ENCODE measurements at regions not wholly inside any gene's neighbourhood (a gene's known extent, or its start where the extent isn't known, plus 50 kb on each side); places are given as distances from the start of the nearest gene placed in this dataset.
A peak's percentile ranks its signal among the peaks of the same experiment; 100 is the strongest.
"Not testable (repeated sequence)": the region's sequence is repeated elsewhere in the genome, so short reads cannot be mapped to it uniquely, and the experiment has no call there.

- DNase-seq (ENCODE audit: low spot score): no peak
Measured at GRCh38 chr10:3261921-3262320, 89.3 kb upstream of the PITRM1 start.

DNA sequence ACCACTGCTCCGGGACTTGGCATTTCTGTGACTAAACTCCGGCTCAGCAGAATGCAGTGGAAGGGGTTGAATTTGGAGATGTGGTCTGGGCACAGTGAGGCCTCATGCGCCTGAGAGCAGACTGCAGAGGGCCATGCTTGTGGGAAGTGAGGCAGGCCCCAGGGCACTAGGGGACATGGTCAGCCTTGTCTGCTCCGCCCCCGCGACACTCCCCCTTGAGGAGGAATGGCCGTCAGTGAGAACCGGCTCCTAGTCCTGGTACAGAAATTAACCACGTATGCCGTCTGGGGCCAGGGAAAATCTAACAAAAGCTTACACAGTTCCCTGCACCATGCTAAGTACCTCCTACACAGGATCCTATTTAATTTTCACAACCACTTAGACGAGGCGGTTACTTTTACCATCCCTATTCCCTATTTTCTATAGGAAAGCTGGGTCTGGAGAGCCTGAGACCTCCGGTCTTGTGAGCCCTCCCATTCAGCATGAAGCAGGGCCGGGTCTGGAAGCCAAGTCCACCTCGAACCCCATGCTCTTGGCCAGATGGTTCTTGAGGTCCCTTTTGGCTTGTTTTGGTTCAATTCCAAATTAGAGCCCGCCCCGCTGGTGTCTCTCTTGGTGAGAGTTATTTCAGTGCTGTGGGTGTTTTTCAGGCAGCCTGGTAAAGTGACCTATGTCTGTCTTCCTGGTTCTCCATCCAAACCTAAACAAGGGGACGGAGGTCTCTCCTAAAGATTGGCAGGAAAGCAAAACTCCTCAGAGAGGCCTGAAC lies 87.7 kb upstream of the PITRM1 start:
- DNase-seq (ENCODE audit: low spot score): no peak

DNA sequence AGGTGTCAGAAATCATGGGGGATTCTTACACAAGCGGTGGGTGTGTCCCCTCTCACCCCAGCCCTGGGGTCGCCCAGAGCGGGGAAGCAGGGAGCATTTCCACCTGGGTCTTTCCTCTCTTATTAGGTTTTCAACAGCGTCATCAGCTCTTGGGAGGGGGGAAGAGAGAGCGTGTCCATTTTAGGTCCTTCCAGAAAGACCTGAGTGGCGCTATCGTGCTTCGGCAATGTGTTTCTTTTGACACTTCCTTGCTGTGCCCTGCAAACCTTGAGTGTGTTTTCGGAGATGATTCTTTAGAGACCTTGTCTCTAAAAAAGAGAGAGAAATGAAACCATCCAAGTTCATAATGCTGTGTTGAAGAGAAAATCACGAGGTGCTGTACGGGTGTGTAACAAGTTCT lies 86.9 kb upstream of the PITRM1 start:
- no peak for DNase-seq (ENCODE audit: low spot score)

GRCh38 chr10:3258394-3258793 lies 85.8 kb upstream of the PITRM1 start:
- DNase-seq (ENCODE audit: low spot score): no peak

DNA sequence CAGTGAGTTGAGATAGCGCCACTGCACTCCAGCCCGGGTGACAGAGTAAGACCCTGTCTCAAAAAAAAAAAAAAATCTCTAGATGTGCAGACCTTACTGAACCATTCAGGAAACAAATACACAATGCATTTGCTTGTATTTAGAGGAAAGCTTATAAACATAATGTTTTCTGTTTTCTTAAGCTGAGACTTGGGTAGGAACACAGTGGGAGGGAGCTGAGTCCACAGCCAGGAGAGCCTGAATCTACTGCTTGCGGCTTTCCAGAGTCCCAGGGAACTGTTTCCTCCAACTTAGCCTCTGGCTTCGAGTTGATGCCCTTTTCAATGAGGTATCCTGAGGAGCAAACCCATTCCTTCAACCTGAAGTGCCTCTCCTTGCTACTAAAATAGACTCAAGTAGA lies 83.0 kb upstream of the PITRM1 start:
- DNase-seq (ENCODE audit: low spot score): no peak

DNA sequence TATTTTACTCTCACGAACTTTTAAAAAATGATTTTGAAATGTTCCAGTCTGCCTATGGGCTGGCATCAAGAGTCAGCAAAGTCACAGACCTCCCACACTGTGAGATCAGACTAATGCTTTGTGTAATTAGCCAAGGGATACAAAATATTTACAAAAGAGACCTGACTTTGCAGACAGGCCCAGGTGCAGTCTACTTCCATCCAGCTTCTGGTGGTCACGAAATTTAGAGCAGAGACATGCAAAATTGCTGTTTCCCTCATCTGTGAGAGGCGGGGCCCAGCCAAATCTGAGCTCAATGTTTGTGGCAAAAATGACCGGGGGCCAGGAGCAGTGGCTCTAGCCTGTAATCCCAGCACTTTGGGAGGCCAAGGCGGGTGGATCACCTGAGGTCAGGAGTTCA lies 82.5 kb upstream of the PITRM1 start:
- no peak for DNase-seq (ENCODE audit: low spot score)

GRCh38 chr10:3253974-3254373 lies 81.4 kb upstream of the PITRM1 start:
- DNase-seq (ENCODE audit: low spot score): not testable (repeated sequence)

DNA sequence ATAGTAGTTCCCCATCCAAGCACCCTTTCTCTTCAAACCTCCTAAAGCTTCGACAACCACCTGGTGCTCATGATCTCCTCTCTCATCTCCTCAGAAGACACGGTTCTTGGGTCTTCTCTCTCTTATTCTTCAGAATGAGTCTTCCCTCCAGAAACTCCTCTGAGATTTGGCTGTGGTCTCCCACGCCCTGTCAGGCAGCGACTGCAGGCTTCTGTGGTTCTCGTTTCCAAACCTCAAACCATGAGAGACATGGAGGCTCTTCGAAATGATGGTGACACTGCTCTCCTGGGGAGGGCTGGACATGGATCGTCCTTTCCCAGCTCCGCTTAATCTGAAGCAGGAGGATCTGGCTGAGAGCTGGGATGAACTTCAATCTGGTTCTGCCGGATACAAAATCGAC lies 78.6 kb upstream of the PITRM1 start:
- DNase-seq (ENCODE audit: low spot score): no peak

- no peak for DNase-seq (ENCODE audit: low spot score)
Measured at GRCh38 chr10:3249307-3249889, 76.8 kb upstream of the PITRM1 start.

DNA sequence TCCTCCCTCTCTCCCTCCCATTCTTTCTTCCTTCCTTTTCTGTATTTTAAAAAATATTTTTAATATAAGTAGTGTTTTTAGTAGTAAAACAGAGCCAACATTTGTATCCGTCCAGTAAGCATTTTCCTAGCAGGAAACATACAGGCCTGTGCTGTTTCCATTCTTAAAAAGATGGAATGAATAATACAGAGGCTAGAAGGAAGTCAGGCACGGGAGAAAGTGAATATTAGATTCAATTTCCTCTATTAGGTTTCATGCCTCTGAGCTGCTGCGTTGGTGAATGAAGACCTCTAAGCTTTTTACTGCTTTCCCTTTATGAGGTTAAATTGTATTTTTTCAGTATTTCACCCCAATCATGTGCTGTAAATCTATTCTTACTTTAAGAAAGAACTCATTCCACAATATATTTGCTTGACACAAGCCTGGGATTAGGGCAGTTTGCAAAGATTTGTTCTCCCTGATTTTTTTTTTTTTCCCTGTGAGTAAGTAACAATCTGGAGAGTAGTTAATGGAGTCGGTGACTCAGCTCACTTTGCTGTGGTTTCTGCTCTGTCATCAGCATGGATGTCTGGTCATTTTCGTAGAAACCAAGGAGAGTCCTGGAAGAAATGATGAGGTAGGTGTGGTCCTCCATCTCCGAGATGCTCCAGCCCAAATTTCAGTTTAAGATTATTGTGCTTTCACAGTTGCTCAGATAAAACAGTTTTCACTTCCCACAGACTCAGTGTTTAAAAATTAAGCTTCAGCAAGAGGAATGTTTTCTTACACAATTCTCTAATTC lies 76.1 kb upstream of the PITRM1 start:
- DNase-seq (ENCODE audit: low spot score): peak; percentile 17

DNA sequence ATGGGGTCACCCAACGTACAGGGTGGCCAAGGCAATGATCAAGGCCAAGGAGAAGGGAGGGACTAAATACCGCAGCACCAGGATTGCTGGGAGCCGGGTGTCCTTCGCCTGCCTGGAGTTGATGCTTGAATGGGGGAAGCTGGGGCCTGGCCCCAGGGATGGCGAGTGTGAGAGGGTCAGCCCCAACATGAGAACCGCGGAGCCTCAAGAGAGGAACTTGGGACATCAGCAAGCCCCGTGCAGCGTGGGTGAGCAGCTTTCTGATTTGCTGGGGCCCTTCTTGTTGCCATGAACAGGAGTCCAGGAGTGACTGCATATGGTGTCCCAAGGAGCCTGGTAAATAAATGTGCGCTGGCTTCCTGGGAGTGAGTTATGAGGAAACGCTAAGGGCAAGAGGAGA lies 72.8 kb upstream of the PITRM1 start:
- DNase-seq (ENCODE audit: low spot score): no peak

- no peak for DNase-seq (ENCODE audit: low spot score)
Measured at GRCh38 chr10:3241967-3242650, 69.5 kb upstream of the PITRM1 start.

DNA sequence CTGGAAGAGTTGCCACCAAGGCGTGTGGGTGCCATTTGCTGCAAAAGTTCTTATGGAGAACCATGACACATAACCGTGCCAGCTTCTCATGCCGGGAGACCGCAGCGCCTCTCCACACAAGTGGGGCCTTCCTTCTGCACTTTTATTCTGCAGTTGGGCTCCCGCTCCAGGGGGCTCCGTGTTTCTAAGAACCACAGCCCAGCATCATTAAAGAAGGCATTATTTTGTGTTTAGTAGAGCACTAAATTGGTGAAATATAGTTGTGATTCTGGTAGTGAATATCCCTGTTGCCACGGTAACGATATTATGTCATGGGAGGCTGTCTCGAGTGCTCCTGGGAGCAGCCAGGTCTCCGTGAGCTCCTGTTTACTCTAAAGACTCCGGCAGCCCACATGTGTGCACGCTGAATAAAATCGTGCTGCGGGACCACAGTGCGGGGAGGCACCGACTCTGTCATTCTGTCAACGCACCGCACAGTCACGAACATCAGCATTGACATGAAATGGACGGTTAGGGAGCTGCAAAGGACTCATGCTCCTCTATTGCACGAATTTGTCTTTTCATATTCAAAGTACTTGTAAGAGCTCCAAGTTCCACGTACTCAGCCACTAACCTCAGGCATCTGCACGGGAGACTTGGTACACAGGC lies 68.8 kb upstream of the PITRM1 start:
- no peak for DNase-seq (ENCODE audit: low spot score)

GRCh38 chr10:3239920-3240894 lies 67.6 kb upstream of the PITRM1 start:
- no peak for DNase-seq (ENCODE audit: low spot score)

GRCh38 chr10:3239066-3239919 lies 66.7 kb upstream of the PITRM1 start:
- peak; percentile 37 for DNase-seq (ENCODE audit: low spot score)

DNA sequence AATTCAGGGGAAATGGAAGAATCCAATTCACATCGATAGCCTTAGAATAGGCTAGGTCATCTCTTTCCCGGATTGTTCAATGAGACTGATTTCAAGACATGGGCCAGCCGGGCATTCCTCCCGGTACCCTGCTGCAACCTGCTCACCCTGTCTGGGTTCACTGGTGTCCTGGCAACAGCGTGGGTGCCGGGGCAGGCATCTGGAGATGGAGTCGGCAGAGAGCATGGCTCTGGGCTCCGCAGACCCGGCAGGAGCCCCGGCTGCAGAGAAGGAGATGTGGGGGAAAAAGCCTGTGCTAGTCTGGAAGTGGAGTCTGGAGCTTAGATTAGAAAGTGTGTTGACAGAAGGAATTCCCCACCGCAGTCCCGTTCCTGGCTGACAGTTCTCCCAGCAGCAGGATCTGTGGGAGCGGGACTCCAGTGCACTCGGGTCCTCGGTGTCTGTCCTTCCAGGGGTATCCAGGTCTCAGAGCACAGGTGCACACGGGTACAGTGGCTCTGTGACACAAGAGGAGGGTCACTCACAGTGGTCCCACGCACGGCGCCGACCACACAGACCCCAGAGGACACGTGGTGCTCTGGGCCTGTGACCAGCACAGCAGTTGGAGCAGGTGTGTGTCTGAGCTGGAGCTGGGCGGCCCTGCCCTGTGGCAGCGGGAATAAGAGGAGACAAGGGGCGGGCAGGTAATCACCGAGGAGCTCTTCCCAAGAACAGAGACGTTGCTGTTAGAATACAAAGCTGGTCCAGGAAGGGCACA lies 65.7 kb upstream of the PITRM1 start:
- DNase-seq (ENCODE audit: low spot score): no peak

DNA sequence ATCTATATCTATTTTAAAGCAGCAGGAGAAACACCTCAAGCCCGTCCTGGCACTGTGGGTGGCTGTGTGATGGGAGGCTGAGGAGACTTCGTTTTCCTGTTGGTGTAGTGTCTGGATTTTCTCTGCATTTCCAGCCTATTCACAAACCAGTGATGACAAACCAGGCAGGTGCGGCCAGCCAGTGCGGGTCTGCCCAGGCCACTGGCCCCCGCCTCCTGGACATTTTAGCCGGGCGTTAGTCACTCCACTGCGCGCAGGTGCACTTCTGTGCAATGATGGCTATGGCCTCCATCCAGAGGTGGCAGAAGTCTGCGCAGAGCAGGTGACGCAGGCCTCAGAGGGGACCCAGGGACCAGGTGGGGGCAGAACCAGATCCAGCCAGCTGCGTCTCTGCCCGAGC lies 64.9 kb upstream of the PITRM1 start:
- no peak for DNase-seq (ENCODE audit: low spot score)

DNA sequence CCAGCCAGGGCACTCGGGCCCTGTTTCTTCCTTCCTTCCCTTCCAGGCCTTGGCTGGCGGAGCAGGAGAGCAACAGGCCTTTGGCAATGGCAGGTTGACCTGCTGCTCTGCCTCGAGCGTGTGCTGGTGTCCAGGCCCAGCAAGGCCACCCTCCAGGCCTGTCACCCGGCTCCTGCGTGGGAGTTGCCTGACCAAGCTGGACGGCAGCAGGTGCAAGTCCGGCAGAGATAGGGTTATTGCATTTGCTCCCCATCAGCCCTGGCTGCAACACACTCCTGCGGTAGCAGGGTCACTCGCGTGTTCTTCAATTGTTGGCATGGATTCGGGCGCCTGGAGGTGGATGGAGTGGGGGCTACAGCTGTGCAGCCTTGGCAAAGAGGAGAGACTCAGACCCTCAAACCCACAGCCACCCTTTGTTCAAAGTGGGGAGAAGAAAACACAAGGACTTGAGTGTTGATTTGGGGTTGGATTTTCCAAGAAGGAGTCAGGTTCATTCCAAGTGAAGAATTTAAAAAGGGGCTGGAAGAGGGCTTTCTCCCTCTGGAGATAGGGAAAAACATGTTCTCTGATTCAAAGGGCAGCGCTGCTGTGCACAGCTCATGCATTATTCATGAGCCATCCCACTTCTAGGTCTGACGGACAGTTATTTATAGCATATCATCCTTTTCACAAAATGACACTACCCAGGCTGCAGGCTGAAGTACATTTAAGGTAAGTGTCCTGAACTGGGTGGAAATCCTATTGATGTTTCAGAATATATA lies 64.2 kb upstream of the PITRM1 start:
- no peak for DNase-seq (ENCODE audit: low spot score)

Data from pons (tissue), 1 donor.